HG02981 (cell line): ENCODE measurements at regions not wholly inside any gene's neighbourhood (a gene's known extent, or its start where the extent isn't known, plus 50 kb on each side); places are given as distances from the start of the nearest gene placed in this dataset.
"Not testable (repeated sequence)": the region's sequence is repeated elsewhere in the genome, so short reads cannot be mapped to it uniquely, and the experiment has no call there.

Source experiments
- ATAC-seq: cut with Tn5 transposase; IDR thresholded peaks from one replicate; pipeline ENCODE4 v1.9.1; 2021; ENCODE audit warnings: mild to moderate bottlenecking, moderate library complexity; ENCODE audit not compliant: unreplicated experiment

GRCh38 chr3:144866476-144866875 is 894.9 kb downstream of the DIPK2A start:
- ATAC-seq: no peak

GRCh38 chr3:144868506-144868905 is 896.9 kb downstream of the DIPK2A start:
- no peak for ATAC-seq

GRCh38 chr3:144873066-144873465 is 901.4 kb downstream of the DIPK2A start:
- no peak for ATAC-seq

DNA sequence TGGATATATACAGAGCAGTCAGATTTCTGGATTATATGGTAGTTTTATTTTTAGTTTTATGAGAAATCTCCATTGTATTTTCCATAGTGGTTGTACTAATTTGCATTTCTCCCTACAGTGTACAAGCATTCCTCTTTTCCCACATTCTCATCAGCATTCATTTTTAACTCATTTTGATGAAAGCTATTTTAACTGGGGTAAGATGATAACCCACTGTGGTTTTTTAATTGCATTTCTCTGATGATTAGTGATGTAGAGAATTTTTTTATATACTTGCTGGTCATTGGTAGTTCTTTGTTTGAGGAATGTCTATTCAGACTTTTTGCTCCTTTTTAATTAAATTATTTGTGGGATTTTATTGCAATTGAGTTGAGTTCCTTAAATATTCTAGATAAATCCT is 903.6 kb downstream of the DIPK2A start:
- no peak for ATAC-seq

DNA sequence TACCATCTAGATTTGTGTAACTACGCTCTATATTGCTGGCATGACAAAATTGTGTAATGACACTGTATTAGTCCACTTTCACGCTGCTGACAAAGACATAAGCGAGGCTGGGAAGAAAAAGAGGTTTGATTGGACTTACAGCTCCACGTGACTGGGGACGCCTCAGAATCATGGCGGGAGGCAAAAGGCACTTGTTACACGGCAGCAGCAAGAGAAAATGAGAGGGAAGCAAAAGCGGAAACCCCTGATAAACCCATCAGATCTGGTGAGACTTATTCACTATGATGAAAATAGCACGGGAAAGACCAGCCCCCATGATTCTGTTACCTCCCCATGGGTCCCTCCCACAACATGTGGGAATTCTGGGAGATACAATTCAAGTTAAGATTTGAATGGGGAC is 905.7 kb downstream of the DIPK2A start:
- no peak for ATAC-seq

DNA sequence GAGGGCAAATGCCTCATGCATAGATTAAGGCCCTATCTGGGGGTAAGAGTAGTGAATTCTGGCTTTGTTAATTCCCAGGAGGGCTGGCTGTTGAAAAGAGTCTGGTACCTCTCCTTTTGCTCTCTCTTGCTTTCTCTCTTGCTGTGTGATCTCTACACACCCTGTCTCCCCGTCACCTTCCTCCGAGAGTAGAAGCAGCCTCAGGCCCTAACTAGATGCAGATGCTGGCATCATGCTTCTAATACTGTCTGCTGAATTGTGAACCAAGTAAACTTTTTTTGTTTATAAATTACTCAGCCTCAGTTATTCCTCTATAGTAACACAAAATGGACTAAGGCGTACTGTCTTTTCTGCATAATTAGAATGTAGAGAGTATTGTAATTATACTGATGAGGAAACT is 908.1 kb downstream of the DIPK2A start:
- no peak for ATAC-seq

DNA sequence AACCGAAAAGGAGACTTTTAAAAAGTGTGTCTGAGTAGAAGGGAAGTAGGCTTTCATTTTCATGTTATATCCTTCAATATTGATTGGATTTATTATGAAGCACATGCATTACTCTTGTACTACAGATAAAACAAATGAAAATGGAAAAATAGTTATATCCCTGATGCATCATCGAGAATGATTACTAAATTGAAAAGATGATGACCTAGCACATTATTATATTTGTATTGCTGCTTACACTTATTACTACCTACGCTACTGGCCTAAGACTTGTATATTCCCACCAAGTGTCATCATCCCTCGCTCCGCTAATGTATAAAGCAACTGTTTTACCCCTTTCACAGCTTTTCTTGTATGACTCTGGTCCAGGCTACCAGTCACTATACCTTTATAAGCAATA is 922.4 kb downstream of the DIPK2A start:
- no peak for ATAC-seq

DNA sequence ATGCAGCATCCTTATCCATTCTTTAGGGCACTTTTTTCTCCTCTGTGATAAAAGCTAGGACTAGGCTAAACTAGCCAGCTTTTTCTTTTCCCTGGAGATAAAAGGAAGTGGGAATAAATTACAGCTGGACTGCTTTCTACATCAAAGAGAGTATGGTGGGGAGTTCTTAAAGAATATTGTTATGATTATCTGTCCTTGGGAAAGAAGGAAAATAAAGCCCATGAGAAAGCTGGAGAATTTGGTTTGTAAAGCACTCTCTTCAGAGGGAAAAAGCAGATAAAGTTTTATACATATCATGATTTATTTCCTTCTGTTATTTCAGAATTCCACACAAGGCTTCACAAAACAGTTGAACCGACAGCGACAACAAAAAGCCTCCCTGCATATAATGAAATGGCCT is 923.0 kb downstream of the DIPK2A start:
- no peak for ATAC-seq

- ATAC-seq: no peak
These were observed 928.7 kb downstream of the DIPK2A start for GRCh38 chr3:144900366-144900765.

DNA sequence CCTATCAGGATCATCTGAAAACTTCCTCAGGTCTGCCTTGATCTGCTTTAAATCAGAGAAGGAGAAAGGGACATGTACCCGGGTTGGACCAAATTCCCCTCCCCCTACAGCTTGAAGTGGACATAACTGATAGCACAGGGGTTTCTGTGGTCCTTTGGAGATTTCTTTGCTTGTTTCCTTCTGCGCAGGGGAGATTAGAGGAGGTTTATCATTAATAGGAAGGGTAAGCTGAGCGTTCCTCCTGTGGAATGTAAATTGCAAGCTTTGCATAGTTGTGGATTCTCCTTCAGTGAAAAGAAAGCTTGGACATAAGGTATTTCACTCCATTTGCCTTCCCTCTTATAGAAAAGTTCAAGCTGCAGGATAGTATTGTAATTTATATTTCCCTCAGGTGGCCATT is 936.0 kb downstream of the DIPK2A start:
- not testable (repeated sequence) for ATAC-seq

DNA sequence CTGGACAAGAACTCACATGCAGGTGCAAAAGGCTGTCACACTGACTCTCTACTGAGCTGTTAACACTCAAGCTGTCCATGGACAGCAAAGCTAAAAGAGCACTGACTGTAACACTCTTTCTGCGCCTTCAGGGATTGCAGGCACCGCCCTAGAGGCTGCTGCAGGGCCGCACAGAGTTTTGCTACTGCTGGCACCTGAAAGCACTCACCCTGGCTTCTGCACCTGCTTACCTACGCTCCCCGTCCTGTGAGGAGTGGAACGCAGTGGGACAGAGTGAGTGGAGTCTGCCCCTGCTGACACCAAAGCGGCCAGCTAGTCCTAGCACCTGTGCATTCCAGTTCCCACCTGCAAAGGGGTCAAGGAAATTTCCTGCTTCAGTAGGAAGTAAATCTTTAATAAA is 941.3 kb downstream of the DIPK2A start:
- no peak for ATAC-seq

GRCh38 chr3:144915202-144915601 is 943.6 kb downstream of the DIPK2A start:
- no peak for ATAC-seq

- ATAC-seq: no peak
These were observed 950.1 kb downstream of the DIPK2A start for GRCh38 chr3:144921710-144922109.

DNA sequence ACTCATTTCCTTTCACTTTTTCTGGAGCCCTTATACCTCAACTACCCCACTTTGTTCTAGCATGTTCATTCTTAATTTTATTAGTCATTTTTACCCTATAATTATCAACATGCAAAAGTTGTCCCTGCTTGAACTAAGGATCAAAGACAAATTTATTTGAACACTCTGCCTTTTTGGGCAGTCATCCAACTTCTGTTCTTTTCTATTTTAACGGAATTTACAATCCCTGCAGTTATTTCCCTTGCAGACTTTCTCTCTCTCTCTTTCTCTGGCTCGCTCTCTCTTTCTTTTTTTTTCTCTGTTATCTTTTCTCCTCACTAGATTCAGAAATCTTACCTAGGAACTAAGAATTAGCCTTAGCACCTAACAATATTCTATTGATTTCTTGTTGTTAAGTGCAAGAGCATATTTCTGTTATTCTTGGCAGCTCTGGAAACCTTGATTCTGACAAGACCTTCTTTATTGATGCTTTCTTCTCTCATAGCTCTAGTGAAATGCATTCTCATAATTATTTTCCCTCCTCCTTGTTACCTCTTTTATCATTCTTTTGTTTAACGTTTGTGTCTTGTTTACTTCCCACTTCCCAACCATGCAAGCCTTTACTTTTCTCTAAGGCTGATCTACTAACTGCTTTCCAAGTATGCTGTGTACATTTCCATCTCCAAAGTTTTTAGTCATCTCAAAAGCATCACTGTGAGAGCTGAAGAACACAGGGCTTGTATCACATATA is 951.6 kb downstream of the DIPK2A start:
- no peak for ATAC-seq

DNA sequence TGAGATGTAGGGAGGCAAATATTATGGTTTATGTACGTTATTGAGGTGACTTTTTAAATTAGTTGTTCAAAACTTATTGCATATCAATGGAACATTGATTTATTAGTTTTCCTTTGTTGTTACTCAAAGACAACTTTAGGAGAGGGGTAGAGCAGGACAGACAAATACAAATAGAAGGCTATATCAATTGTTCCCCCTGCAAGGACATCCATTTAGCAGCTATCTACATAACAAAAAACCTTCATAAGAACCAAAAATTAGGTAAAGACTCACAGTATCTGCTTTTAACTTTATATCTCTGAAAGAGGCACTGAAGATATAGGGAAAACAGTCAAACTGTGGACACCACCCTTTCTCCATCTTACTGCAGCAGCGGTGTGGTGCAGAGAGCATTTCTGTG is 958.8 kb downstream of the DIPK2A start:
- no peak for ATAC-seq

DNA sequence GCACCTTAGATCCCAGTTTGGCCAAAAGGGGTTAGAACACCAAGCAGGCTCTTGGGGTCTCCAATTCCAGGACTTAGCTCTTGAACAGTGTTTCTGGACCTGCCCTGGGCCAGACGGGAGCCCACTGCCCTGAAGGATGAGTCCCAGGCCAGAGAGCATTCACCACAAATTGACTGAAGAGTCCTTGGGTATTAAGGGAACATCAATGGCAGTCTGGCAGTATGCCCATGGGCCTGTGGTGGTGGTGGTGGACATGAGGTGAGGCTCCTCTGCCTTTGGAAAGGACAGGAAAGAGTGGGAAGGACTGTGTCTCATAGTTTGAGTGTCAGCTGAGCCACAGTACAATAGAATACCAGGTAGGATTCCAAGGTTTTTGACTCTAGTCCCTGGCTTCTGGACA is 960.0 kb downstream of the DIPK2A start:
- no peak for ATAC-seq

DNA sequence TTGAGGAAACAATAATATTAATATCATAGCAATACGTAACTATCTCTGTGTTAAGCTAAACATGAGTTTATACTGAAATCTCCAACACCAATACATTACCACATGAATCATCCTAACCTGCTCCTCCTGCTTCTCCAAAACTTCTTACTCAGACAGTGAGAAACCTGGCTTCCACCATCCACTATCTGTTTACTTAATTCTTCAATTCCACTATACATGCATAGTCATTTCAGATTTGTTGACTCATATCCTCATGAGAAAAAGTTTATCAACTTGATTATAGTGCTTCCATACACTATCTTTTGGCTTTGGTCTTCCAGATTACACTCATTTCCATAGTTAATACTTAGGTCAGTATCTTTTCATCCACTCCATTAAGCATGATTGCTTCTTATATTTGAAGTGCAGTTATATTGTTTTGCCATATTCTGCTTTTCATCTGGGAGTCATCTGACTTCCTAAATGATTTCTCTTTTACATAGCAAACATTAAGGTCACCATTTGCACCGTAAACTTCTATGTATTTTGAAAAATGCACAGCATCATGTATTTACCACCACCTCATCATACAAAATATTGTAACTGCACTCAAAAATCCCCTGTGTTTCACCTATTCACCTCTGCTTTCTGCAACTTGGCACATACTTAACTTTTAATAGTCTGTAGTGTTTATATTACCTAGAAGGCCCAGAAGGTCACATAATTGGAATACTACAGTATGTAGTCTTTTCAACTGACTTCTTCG is 970.6 kb downstream of the DIPK2A start:
- no peak for ATAC-seq

DNA sequence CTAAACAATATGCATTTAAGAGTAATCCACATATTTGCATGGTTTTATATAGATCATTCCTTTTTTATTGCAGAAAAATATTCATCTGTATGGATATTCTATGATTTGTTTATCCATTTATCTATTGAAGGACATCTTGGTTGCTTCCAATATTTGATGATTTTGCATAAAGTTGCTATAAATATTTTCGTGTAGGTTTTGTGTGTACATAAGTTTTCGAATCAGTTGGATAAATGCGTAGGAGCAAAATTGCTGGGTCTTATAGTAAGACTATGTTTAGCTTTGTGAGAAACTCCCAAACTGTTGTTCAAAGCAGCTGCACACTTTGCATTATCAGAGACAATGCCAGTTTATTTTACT is 971.2 kb downstream of the DIPK2A start:
- ATAC-seq: no peak

DNA sequence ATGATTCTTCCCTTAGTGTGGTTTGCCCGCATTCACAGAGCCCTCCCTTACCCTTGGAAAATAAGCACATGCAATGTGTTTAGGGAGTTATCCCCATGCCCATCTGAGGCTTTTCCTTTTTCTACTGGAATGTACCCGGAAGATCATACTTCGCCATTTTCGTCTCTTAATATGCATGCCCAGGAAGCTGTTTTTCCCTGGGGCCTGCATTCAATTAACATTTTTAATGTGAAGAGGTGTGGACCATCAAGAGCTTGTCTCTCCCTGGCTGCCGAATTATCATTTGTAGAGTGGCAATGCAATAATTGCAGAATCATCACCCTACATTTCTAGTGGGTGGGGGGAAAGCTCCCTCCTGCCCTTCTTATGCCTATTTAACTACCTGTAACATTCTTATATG is 976.3 kb downstream of the DIPK2A start:
- ATAC-seq: no peak

DNA sequence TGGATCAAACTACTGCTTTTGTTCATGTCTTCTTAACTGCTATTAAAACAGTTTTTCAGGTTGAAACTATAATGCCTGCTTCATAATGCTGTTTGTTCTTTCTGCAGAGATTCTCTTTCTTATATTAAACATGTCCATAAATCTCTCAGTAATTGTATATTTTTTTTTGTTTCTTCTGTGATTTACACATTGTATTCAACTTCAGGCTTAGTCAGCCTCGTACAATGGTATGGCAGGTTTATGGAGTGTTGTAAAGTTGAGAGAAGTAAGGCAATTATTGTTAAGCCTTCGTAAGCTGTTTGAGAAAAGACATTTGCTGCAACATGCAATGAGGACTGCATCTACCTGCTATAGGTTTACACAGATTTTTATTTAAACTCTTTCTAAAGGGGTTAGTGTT is 977.1 kb downstream of the DIPK2A start:
- ATAC-seq: no peak

DNA sequence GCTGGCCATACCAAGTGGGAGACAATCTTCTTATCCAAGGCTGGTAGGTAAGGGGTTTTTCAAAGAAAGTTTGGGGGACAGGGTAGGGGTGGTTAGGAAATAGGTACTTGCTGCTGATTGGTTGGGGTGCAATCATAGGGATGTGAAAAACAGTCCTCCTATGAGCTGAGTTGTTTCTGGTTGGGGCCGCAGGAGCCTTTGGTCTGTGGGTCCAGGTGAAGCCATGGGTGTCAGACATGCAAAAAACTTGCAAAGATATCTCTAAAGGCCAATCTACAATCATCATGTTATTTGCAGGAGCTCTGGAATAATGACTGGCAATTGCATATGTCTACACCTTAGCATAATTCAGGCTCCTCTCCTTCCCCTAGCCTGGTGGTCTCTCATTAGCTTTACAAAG is 982.3 kb downstream of the DIPK2A start:
- ATAC-seq: no peak

DNA sequence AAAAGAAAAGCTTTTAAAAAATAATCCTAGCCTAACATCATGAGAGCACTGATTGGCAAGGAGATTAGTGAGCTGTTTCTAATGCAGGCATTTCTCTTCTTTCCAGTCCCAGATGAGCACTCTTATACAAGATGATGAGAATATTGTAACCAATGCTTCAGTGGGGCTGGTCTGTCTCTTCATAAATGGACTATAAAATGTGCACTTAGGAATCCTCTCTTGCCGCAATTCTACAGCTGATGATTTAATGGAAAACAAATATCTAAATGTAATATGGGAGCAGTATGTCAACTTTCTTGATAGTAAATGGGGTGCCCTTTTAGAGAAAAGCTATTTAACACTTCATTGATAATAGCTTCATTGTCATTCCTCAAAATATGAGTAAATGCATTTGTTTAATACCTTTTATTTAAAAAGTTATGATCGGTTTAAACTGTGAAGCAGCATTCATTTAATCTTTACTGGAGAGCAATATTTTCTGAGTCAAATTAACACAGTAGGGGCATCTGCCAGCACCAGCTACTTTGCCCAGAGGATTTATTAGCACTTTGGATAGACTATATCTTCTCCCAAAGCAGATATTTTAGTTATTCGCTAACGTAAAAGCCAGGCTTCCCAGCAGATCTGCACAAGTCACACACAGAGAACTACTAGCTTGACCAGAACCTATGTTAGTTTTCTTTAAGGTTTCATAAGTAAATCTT is 985.9 kb downstream of the DIPK2A start:
- ATAC-seq: no peak
